Astrocyte (in vitro differentiated cells and primary cell): ENCODE measurements at regions not wholly inside any gene's neighbourhood (a gene's known extent, or its start where the extent isn't known, plus 50 kb on each side); places are given as distances from the start of the nearest gene placed in this dataset.

Source experiments
- CTCF ChIP-seq: IDR thresholded peaks from 2 replicates; pipeline ENCODE4 v1.5.1; 2011; ENCODE audit warnings: low read depth, mild to moderate bottlenecking, inconsistent platforms, low read length, moderate library complexity; ENCODE audit not compliant: insufficient read depth
- EZH2 ChIP-seq: IDR thresholded peaks from 2 replicates; pipeline ENCODE4 v1.6.1; 2012; ENCODE audit warnings: mild to moderate bottlenecking, low read length, inconsistent platforms; ENCODE audit not compliant: insufficient read depth

DNA sequence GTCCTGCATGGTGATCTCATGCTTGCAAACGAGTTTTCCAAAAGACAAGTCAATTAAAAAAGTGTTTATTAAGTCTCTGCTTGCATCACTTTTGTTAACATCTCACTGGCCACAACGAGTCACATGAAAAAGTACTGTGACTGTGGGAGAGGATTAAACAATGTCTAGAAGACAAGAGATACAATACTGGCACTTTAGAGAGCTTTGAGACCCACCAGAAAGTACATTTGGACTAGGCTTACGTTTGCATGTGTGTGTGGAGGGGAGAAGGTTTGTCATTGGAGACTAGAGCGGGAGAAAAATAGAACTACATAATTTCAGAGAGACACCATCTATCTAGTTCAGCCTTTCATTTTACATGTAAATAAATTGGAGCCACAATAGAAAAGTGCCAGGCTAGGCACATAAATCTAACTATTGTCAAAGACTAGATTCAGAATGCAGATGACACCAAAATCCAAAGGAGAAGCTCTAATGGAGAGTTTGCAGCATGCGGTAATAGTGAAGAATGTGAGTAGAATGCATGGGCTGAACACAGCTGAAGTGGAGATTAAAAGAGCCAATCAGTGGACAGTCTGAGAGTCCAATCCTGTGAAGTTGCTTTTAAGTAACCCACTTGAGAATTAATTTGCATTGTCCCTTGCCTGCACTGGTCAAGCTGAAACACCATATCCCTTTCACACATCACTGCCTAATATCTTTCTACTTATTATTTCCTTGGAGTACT is 977.4 kb upstream of the FAT3 start:
- TF ChIP-seq CTCF: no peak
- no peak for TF ChIP-seq EZH2
